ENCODE measurements at regions not wholly inside any gene's neighbourhood (a gene's known extent, or its start where the extent isn't known, plus 50 kb on each side); places are given as distances from the start of the nearest gene placed in this dataset.

DNA sequence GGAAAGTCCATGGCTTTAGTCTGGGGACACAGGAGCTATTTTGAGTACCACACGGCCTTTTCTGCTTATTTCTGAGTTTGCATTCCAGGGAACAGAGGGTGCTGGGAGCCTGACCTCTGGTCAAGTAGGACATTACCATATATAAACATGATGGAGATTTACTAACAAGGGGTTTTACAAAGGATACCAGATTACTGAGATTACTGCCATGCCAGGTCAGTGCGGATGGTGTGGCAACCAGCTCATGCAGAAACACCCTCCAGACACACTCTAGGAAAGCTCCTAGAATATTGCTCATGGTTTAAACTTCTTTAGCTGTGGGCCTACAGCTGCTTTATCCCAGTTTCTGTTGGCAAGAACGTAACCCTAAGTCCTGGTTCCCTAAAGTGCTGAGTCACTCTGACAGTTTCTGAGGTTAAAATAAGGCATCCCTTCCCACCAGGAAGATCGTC lies 54.3 kb upstream of the AGTR1 start:
- Mint-ChIP-seq H3K36me3 (ENCODE audit: low read depth) (no peaks in the 10 kb centered on the region), H3K4me3 (no peak overlapping the region), H3K4me1 (ENCODE audit: low read depth) (no peaks in the 10 kb centered on the region), H3K9me3 (peaks cover 2% of the 10 kb centered on the region), H3K27me3 (no peaks in the 10 kb centered on the region), H3K27ac (no peak overlapping the region)
- POLR2A ChIA-PET, result no interaction called here
- CTCF ChIA-PET, result interaction anchor here (1.6 kb wide), 1 partner anchor 8 kb away, joined by 3 read pairs; no protein-coding TSS in a partner anchor
- ATAC-seq (ENCODE audit: poor library complexity), result no peak
- H3K4me3 ChIP-seq (ENCODE audit: low read length), result no peak overlapping the region
- no peaks in the 10 kb centered on the region for H3K27me3 ChIP-seq (ENCODE audit: control insufficient read depth in 1 of 2, insufficient read depth in 2 of 2, low read length in 2 of 2)
- intact Hi-C loops (cut with DNase I, micrococcal nuclease), result no loop called here
- DNase-seq, result no peak
- H3K27ac ChIP-seq (ENCODE audit: low read depth in 1 of 2, low read length in 2 of 2), result no peak overlapping the region
- no peaks in the 10 kb centered on the region for H3K4me1 ChIP-seq (ENCODE audit: insufficient read depth, low read length)
- no peaks in the 10 kb centered on the region for H3K9me3 ChIP-seq (ENCODE audit: control insufficient read depth in 1 of 2, insufficient read depth in 1 of 2, low read length in 2 of 2)
- no peaks in the 10 kb centered on the region for H3K36me3 ChIP-seq (ENCODE audit: insufficient read depth, low read length)
- TF ChIP-seq, protein P1, sequence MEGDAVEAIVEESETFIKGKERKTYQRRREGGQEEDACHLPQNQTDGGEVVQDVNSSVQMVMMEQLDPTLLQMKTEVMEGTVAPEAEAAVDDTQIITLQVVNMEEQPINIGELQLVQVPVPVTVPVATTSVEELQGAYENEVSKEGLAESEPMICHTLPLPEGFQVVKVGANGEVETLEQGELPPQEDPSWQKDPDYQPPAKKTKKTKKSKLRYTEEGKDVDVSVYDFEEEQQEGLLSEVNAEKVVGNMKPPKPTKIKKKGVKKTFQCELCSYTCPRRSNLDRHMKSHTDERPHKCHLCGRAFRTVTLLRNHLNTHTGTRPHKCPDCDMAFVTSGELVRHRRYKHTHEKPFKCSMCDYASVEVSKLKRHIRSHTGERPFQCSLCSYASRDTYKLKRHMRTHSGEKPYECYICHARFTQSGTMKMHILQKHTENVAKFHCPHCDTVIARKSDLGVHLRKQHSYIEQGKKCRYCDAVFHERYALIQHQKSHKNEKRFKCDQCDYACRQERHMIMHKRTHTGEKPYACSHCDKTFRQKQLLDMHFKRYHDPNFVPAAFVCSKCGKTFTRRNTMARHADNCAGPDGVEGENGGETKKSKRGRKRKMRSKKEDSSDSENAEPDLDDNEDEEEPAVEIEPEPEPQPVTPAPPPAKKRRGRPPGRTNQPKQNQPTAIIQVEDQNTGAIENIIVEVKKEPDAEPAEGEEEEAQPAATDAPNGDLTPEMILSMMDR (IDR thresholded peaks at IDR 0.05), result no peak

DNA sequence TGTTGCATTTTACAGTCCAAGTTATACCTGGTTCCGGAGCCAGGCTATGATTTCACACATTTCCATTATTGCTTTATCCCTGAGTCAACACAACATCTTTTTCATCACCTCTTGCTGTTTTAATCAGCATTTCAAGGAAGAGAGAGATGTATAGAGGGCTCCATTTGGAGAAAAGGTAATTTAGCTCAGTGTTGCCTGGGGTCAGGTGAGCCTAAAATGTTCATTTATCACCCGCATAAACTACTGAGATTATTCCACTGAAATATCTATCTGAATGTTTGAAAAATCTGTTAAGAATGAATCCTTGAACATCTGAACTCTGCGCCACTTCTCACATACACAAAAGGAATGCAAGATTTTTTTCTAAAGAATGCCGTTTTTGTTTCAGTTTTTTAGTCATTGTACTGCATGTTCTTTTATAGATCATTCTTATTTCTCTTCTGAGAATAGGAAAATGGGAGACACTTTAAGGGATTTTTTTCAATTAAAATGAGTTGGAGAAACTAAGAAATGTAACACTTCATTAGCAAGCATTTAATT lies 51.5 kb upstream of the AGTR1 start:
- ChIA-PET CTCF (no interaction called here), POLR2A (no interaction called here)
- Mint-ChIP-seq H3K27me3 (no peaks in the 10 kb centered on the region), H3K4me1 (ENCODE audit: low read depth) (no peaks in the 10 kb centered on the region), H3K27ac (no peak overlapping the region), H3K9me3 (peaks cover 2% of the 10 kb centered on the region), H3K4me3 (no peak overlapping the region), H3K36me3 (ENCODE audit: low read depth) (no peaks in the 10 kb centered on the region)
- H3K27me3 ChIP-seq (ENCODE audit: control insufficient read depth in 1 of 2, insufficient read depth in 2 of 2, low read length in 2 of 2), result no peaks in the 10 kb centered on the region
- H3K9me3 ChIP-seq (ENCODE audit: control insufficient read depth in 1 of 2, insufficient read depth in 1 of 2, low read length in 2 of 2), result no peaks in the 10 kb centered on the region
- H3K4me1 ChIP-seq (ENCODE audit: insufficient read depth, low read length), result no peaks in the 10 kb centered on the region
- no peak overlapping the region for H3K4me3 ChIP-seq (ENCODE audit: low read length)
- intact Hi-C loops (cut with DNase I, micrococcal nuclease), result no loop called here
- TF ChIP-seq, protein P1 (IDR thresholded peaks at IDR 0.05), result no peak
- ATAC-seq (ENCODE audit: poor library complexity) (no peak), DNase-seq (no peak)
- no peaks in the 10 kb centered on the region for H3K36me3 ChIP-seq (ENCODE audit: insufficient read depth, low read length)
- H3K27ac ChIP-seq (ENCODE audit: low read depth in 1 of 2, low read length in 2 of 2), result no peak overlapping the region

Measured in CD4-positive, alpha-beta T cell (primary cell).